Endothelial cell of umbilical vein (primary cell): ENCODE measurements at regions not wholly inside any gene's neighbourhood (a gene's known extent, or its start where the extent isn't known, plus 50 kb on each side); places are given as distances from the start of the nearest gene placed in this dataset.

Experiments used
- BruUV-seq: library from RNA; stranded (reverse); fragments of 400-500 nt; replicated peaks from 2 replicates; lab custom pipeline; 2021; lab: Mats Ljungman, UMichigan
- CTCF ChIA-PET: fragments of 300-600, 350-600 bp; sonication (Branson Sonifier 250); formaldehyde crosslinking; loops from one replicate; lab custom pipeline; 2021; ENCODE audit warnings: antibody characterized with exemption, inconsistent platforms; lab: Charles Lee
- POLR2A ChIA-PET: fragments of 300-600, 350-600 bp; sonication (Branson Sonifier 250); formaldehyde crosslinking; loops from one replicate; lab custom pipeline; 2021; ENCODE audit warnings: antibody characterized with exemption, inconsistent platforms; lab: Charles Lee
- DNase-seq: peaks from one replicate; pipeline ENCODE4 v3.0.0-alpha.2; 2011; ENCODE audit warnings: low read depth, low spot score
- FAIRE-seq: peaks from 2 replicates; lab custom pipeline; 2011; peaks lifted over from hg19 to GRCh38; lab: Jason Lieb, UNC
- H2AFZ ChIP-seq: 2 replicates; pipeline ENCODE4 v1.6.0; 2012; ENCODE audit warnings: low read depth, low read length, control low read depth, inconsistent platforms
- H3K27ac ChIP-seq: 2 replicates; pipeline ENCODE4 v1.5.1; 2011; ENCODE audit warnings: low read depth, mild to moderate bottlenecking, control low read depth, low read length, moderate library complexity; ENCODE audit not compliant: insufficient read depth
- H3K27me3 ChIP-seq, 2 experiments: 2 replicates each; pipeline versions ENCODE4 v1.6.0 to v1.6.1; 2011; ENCODE audit warnings: low read length in 2 of 2, mixed read lengths in 1 of 2; ENCODE audit not compliant: control insufficient read depth in 2 of 2, insufficient read depth in 2 of 2
- H3K36me3 ChIP-seq, 2 experiments: 2 replicates in 1 of 2; 3 replicates in 1 of 2; pipeline ENCODE4 v1.5.1; 2011; ENCODE audit warnings: low read length in 2 of 2, mild to moderate bottlenecking in 1 of 2, moderate library complexity in 1 of 2; ENCODE audit not compliant: control insufficient read depth in 2 of 2, insufficient read depth in 2 of 2; ENCODE audit errors: extremely low read depth in 1 of 2
- H3K4me1 ChIP-seq: 3 replicates; pipeline ENCODE4 v1.5.1; 2011; ENCODE audit warnings: mild to moderate bottlenecking, low read length; ENCODE audit not compliant: control insufficient read depth, insufficient read depth; ENCODE audit errors: extremely low read depth
- H3K4me2 ChIP-seq: 2 replicates; pipeline ENCODE4 v1.6.1; 2011; ENCODE audit warnings: low read length, control low read depth, mixed read lengths; ENCODE audit not compliant: insufficient read depth
- H3K4me3 ChIP-seq, 3 experiments: fragments of 200-600 bp in 1 of 3; sonication (generic), shearing (Covaris generic) in 1 of 3; replicated peaks in 1 of 3; 2 replicates each; pipeline ENCODE4 v1.5.1; 2011 to 2016; ENCODE audit warnings: control low read depth in 3 of 3, low read length in 3 of 3, mild to moderate bottlenecking in 2 of 3, inconsistent platforms in 1 of 3, low read depth in 1 of 3, moderate library complexity in 1 of 3; ENCODE audit not compliant: insufficient read depth in 1 of 3
- H3K79me2 ChIP-seq: 2 replicates; pipeline ENCODE4 v1.6.0; 2012; ENCODE audit warnings: low read length, inconsistent platforms; ENCODE audit not compliant: control insufficient read depth, insufficient read depth
- H3K9ac ChIP-seq: replicated peaks from 2 replicates; pipeline ENCODE3; 2011; ENCODE audit warnings: low read length, control low read depth; ENCODE audit not compliant: insufficient read depth; ENCODE audit errors: extremely low read depth
- H3K9me1 ChIP-seq: replicated peaks from 3 replicates; pipeline ENCODE4 v1.6.0; 2011; ENCODE audit warnings: mild to moderate bottlenecking, low read length; ENCODE audit not compliant: control insufficient read depth, insufficient read depth; ENCODE audit errors: extremely low read depth
- H3K9me3 ChIP-seq: replicated peaks from 2 replicates; pipeline ENCODE4 v1.5.1; 2012; ENCODE audit warnings: low read length, inconsistent platforms; ENCODE audit not compliant: control insufficient read depth, insufficient read depth
- H4K20me1 ChIP-seq: replicated peaks from 2 replicates; pipeline ENCODE3; 2011; ENCODE audit warnings: mild to moderate bottlenecking, low read length; ENCODE audit not compliant: control insufficient read depth, insufficient read depth; ENCODE audit errors: extremely low read depth
- CTCF ChIP-seq, 2 donors: IDR thresholded peaks; 1 replicate in 1 of 2; 2 replicates in 1 of 2; pipeline ENCODE4 v1.5.1; 2011; ENCODE audit warnings: low read length in 2 of 2, mild to moderate bottlenecking in 2 of 2, moderate library complexity in 2 of 2, control low read depth in 1 of 2, inconsistent platforms in 1 of 2, low read depth in 1 of 2; ENCODE audit not compliant: insufficient read depth in 1 of 2; ENCODE audit errors: extremely low read depth in 1 of 2
- EZH2 ChIP-seq: IDR thresholded peaks from 2 replicates; pipeline ENCODE4 v1.6.1; 2012; ENCODE audit warnings: borderline replicate concordance, low read depth, mild to moderate bottlenecking, moderate library complexity, low read length, inconsistent platforms; ENCODE audit not compliant: severe bottlenecking
- FOS ChIP-seq: IDR thresholded peaks from 2 replicates; pipeline ENCODE4 v1.6.1; 2011; ENCODE audit warnings: mild to moderate bottlenecking, low read length, moderate library complexity, borderline replicate concordance; ENCODE audit not compliant: insufficient read depth
- GATA2 ChIP-seq: IDR thresholded peaks from 2 replicates; pipeline ENCODE4 v1.7.0; 2011; ENCODE audit warnings: low read depth, mild to moderate bottlenecking, moderate library complexity, mixed read lengths, low read length; ENCODE audit not compliant: insufficient read length, insufficient read depth
- JUN ChIP-seq: IDR thresholded peaks from 2 replicates; pipeline ENCODE4 v1.6.1; 2011; ENCODE audit warnings: borderline replicate concordance, low read depth; ENCODE audit not compliant: insufficient read length, insufficient read depth
- MAX ChIP-seq: IDR thresholded peaks from 2 replicates; pipeline ENCODE4 v1.6.1; 2011; ENCODE audit not compliant: insufficient read depth, insufficient read length
- MYC ChIP-seq: IDR thresholded peaks from one replicate; pipeline ENCODE4 v1.6.1; 2011; ENCODE audit warnings: mild to moderate bottlenecking, low read depth, low read length
- POLR2A ChIP-seq: IDR thresholded peaks from 2 replicates; pipeline ENCODE4 v1.6.1; 2012; ENCODE audit warnings: low read depth, mild to moderate bottlenecking, control low read depth, low read length
- POLR2AphosphoS5 ChIP-seq: IDR thresholded peaks from 2 replicates; pipeline ENCODE4 v1.6.1; 2012; ENCODE audit warnings: low read depth, mild to moderate bottlenecking, control low read depth, low read length, moderate library complexity; ENCODE audit not compliant: insufficient read depth
- dilution Hi-C: fragments of 300-500 bp; cut with MboI; formaldehyde crosslinking; loops from one replicate; pipeline ENCODE4 v1.15.0; 2019; ENCODE audit warnings: low sequenced_read_pairs; ENCODE audit not compliant: extremely low pct_ligation_motif_present
- intact Hi-C: fragments of 100-400 bp; cut with micrococcal nuclease; formaldehyde crosslinking; loops from one replicate; pipeline ENCODE4 v1.10.0; 2022

GRCh38 chr2:41957431-41957830, 90.4 kb upstream of the PKDCC start:
- FAIRE-seq = no peak

DNA sequence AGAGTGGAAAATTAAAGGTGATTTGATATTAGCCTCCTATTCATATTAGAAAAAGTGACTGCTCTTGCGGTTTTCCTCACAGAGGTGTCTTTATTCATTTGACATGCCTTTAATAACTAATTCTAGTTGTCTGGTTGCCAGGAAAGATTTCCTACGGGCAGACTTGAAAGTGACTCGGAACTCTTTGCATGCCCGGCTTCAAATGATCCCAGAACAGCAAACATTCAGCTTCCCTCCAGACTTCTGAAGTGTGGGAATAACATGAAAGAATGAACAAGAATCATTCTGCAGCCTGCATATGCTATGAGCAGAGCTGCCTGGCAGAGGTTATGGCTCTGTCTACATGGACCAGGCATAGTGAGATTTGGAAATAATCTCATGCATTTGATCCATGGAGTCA, 89.6 kb upstream of the PKDCC start:
- Histone ChIP-seq H2AFZ (no peak overlapping the region), H3K4me3 (no peak overlapping the region), H3K4me1 (peaks cover 8% of the 10 kb centered on the region), H3K27me3 (peaks cover 7 to 9% of the 10 kb centered on the region in 2 experiments), H3K9me1 (no peaks in the 10 kb centered on the region), H3K9me3 (no peaks in the 10 kb centered on the region), H3K79me2 (no peaks in the 10 kb centered on the region), H3K9ac (no peak overlapping the region), H3K4me2 (no peak overlapping the region), H4K20me1 (no peaks in the 10 kb centered on the region), H3K36me3 (no peaks in the 10 kb centered on the region), H3K27ac (no peak overlapping the region)
- DNase-seq = no peak
- intact Hi-C loops = no loop called here
- no TSS peak for BruUV-seq
- dilution Hi-C loops = no loop called here
- CTCF ChIA-PET = no interaction called here
- POLR2A ChIA-PET = no interaction called here
- TF ChIP-seq FOS (no peak), GATA2 (no peak), POLR2A (no peak), CTCF (IDR thresholded peaks at IDR 0.05; ENCODE audit: extremely low read depth in 1 of 2, insufficient read depth in 1 of 2, low read depth in 1 of 2, low read length in 2 of 2) (no peak), EZH2 (no peak), MAX (no peak), POLR2AphosphoS5 (no peak), MYC (no peak), JUN (no peak)
- no peak for FAIRE-seq

More at GRCh38 chr2:41957431-41957830, 90.4 kb upstream of the PKDCC start:
- TF ChIP-seq FOS = no peak
- no peak for TF ChIP-seq MYC
- CTCF ChIA-PET = interaction anchor here (1.2 kb wide), 1 partner anchor 14 kb away, joined by 3 read pairs; no protein-coding TSS in a partner anchor
- no peaks in the 10 kb centered on the region for H3K9me3 ChIP-seq
- no peak overlapping the region for H2AFZ ChIP-seq
- H3K27ac ChIP-seq = no peak overlapping the region
- intact Hi-C loops (no loop called here), dilution Hi-C loops (no loop called here)
- POLR2A ChIA-PET = no interaction called here
- H4K20me1 ChIP-seq = no peaks in the 10 kb centered on the region
- H3K4me3 ChIP-seq = no peak overlapping the region
- no peak for DNase-seq
- no peak overlapping the region for H3K9ac ChIP-seq
- no peaks in the 10 kb centered on the region for H3K36me3 ChIP-seq
- no peaks in the 10 kb centered on the region for H3K79me2 ChIP-seq
- no peak overlapping the region for H3K4me2 ChIP-seq
- H3K9me1 ChIP-seq = no peaks in the 10 kb centered on the region
- H3K27me3 ChIP-seq = peaks cover 7 to 9% of the 10 kb centered on the region in 2 experiments
- peaks cover 9% of the 10 kb centered on the region for H3K4me1 ChIP-seq
- BruUV-seq = no TSS peak
